ENCODE measurements at regions not wholly inside any gene's neighbourhood (a gene's known extent, or its start where the extent isn't known, plus 50 kb on each side); places are given as distances from the start of the nearest gene placed in this dataset.
A peak's percentile ranks its signal among the peaks of the same experiment; 100 is the strongest.

GRCh38 chr3:64903006-64903405 lies 215.2 kb upstream of the ADAMTS9 start:
- no peak for DNase-seq

- DNase-seq = no peak
Measured at GRCh38 chr3:64901986-64902516, 214.3 kb upstream of the ADAMTS9 start.

DNA sequence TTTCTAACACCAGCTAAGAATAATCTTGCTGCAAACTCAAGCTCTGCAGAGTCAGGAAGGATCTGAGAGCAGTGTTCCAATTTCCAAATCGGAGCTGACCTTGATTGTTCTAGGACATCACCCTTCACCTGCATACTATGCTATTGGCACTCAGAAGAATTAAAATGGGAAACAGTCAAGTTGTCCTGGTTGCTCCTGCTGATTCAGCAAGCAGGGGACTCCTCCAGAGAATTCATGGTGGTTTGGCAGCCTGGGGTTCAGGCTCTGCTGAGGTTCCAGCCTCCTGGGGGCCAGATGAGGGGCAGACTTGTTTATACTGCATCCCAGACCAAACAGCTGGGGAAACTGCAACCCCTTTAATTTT lies 213.7 kb upstream of the ADAMTS9 start:
- DNase-seq = no peak

- DNase-seq = no peak
Measured at GRCh38 chr3:64900617-64901521, 213.1 kb upstream of the ADAMTS9 start.

DNA sequence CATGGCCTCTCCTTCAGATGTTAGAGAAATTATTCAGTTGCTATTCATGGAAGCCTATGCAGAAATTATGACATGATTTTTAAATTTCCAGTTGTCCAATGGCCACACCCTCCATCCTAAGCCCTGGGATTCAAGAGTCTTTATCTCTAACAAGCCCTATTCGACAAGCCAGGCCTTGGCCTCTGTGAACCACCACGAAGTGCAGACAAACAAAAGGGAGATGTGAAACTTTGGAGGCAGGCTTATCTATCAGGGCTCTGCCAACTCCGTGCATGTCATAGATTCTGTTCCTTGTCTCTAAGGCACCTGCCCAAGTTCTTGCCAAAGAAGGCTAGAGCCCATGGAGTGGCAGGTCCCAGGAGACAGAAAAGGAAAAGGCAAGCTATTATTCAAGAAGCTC lies 212.4 kb upstream of the ADAMTS9 start:
- no peak for DNase-seq

DNA sequence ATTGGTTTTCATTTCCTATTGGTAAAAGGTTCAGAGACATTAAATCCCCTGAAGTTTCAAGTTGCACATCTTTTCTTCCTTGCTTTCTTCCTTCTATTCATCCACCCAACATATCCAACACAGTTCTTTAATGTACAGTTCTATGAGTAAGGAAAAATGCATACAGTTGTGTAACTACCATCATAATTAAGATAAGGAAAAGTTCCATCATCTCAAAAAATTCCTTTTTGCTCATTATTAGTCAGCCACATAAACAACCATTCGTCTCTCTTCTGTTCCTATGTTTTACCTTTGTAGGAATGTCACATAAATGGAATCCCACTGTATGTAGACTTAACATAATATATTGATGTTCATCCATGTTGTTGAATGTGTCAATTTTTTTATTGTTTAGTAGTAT lies 211.1 kb upstream of the ADAMTS9 start:
- no peak for DNase-seq

DNA sequence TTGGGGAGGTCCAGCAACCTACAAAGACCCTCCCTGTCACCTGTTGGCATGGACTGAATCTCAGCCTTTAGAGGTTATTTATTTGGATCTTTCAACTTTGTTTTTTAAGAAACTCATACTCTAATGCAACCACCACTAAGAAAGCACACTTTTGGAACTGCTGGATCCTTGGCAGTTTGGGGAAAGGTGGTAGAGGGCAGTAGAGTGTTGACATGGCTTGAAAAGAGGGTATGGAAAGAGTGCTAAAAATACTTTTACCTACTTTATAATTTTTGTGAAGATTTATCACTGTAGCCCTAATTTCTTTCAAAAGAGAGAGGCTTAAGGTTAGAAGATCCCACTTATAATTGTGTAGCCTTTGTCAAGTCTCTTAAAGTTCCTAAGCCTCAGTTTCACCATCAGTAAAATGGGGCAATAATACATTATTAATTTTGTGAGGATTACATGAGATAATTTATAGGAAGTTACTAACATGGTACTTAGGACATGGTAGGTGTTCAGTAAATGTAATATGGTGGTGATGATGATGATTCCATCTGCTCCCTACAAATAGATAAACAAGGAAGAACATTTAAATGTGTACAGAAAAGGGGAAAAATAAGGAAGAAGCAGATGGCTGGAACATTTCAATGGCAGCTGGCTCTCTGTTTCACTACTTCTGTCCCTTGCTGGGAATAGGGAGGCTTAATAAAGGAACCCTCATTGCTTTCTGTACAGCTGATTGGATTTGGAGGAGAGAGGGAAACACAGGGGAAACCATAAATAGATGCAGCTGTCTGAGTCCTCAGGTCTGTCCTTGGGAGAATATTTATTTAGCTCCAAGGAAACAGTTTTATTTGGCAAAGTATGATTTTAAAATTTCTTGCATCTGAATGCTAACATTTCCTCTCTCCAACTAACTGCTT lies 208.4 kb upstream of the ADAMTS9 start:
- no peak for DNase-seq

DNA sequence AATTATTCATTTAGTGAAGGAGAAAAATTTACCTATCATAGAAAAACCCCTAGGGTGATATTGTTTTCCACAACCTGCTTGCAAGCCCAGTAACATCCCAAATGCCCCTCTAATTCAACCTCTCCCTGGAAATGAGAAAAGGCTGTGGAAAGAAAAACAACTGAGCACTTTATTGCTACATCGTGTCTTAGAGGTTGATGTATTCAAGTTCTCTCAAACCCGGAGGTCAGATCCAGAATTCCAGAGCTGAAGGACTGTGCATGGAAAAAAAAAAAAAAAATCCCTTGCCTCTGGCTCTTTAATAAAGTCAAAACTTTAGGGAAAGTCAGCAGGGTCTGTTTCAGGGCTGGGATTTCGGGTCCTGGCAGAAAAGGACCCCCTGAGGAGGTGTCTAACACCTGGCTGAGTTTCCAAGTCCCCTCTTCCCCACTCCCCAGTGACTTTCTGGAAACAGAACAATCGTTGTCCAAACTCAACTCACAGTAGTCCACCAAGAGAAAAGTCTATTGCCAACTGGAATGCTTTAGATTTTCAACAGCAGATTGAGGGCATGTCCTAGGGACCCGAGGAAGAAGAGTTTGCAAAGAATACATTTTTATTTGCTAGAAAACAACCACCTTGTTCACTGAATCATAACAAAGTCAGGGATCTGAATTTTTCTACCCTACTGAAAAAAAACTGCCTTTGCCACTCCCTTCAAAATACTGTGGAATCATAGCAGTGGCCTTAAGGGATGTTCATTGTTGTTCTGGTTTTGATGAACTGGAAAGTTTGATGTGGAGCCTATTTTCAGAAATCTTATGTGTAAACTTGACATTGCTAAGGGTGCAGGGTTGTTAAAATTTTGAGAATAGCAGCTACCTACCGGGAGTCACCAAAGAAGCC lies 207.5 kb upstream of the ADAMTS9 start:
- DNase-seq = no peak

GRCh38 chr3:64894006-64894405 lies 206.2 kb upstream of the ADAMTS9 start:
- DNase-seq = no peak

GRCh38 chr3:64892671-64893309 lies 205.0 kb upstream of the ADAMTS9 start:
- DNase-seq = no peak

- no peak for DNase-seq
Measured at GRCh38 chr3:64891021-64891420, 203.2 kb upstream of the ADAMTS9 start.

DNA sequence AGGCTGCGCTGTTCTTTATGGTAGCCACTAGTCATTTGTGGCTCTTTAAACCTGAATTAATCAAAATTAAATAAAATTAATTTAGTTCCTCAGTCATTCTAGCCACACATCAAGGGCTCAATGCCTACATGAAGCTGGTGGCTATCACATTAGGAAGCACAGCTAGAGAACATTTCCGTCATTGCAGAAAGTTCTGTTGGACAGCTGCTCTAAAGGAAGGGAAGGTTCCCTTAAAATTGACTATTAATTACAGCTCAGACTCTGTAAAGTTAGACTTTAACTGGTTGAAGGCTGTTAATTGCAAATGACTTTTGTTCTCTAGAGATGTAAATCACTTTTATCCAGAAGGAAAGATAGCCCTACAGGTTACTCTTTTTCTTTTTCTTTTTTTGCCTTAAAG lies 202.7 kb upstream of the ADAMTS9 start:
- no peak for DNase-seq

DNA sequence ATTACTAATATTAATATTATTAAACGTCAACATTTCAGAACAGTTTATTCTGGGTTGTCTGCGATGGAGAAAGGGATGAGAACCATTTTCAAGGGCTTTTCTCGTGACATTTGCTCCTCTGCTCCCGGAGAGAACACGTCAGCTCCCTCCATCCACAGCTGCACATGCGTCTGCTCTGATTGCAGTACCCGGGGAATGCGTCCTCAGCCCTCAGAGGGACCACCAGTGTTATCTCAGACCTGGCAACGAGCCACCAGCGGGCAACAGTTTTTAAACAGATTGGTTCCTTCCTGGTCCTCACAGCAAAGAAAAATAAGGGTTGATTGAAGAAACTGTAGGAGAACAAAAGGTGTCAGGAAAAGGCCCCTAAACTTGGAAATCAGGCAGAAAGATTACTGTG lies 202.2 kb upstream of the ADAMTS9 start:
- no peak for DNase-seq

GRCh38 chr3:64888840-64889392 lies 201.1 kb upstream of the ADAMTS9 start:
- no peak for DNase-seq

GRCh38 chr3:64888165-64888564 lies 200.4 kb upstream of the ADAMTS9 start:
- no peak for DNase-seq

- DNase-seq = no peak
Measured at GRCh38 chr3:64885055-64885454, 197.3 kb upstream of the ADAMTS9 start.

DNA sequence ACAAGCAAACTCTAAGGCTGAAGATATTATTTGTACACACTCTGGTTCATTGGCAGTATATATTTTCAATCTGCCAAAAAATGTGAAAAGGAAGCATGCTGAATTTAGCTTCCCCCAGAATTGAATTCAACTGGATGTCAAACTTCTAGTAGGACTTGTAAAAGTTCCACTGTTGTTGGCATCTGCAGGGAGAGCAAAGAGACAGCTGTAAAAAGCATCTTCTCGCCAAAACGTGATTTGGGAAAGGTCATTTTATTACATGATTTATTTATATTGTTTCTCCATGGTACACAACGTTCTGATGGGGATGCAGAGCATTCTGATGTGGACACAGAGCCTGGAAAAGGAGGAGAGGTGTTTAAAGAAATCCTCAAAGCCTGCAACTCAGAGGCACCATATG lies 196.7 kb upstream of the ADAMTS9 start:
- DNase-seq = no peak

DNA sequence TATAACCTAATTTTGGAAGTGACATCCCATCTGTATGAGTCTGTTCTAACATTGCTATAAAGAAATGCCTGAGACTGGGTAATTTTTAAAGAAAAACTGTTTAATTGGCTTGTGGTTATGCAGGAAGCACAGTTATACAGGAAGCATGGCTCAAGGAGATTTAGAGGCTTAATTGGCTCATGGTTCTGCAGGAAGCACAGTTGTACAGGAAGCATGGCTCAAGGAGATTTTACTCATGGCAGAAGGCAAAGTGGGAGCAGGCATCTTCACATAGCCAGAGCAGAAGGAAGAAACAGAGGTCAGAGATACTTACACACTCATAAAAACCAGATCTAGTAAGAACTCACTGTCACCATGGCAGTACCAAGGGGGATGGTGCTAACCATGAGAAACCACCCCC lies 193.1 kb upstream of the ADAMTS9 start:
- DNase-seq = peak; percentile 16

- no peak for DNase-seq
Measured at GRCh38 chr3:64878362-64878761, 190.6 kb upstream of the ADAMTS9 start.

DNA sequence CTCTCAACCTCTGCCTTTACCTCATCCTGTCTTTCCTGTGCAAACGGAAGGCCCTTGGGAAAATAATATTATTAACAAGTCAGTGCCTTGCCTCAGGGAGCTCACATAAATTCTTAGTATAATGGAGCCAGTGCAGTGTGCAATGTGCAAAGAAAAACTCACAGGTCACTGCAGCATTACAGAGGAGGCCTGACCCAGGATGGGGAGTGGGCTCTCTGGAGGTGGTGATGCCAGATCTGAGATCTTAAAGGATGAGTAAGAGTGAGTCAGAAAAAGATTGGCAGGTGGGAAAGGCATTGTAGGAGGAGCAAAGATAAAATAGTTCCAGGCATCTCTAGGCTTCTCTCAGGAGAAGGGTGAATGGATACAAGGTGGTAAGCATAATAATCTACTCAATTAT lies 185.6 kb upstream of the ADAMTS9 start:
- no peak for DNase-seq

DNA sequence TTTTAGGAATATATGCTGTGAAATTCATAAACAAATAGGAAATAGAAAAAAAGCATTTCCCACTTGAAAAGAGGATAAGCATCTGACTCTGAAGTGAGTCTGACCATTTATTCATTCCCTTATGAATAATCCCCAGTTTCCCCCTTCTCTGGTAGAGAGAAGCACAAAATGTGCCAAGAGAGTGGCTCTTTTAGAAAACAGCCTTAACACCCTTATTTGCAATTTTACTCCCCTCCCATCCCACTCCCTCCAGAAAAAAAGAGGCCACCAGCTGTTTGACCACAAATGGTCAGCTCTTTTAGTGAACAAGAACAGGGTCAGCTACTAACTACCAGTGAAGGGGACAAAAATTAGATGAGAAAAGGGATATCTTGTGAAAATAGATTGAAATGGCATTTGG lies 184.5 kb upstream of the ADAMTS9 start:
- no peak for DNase-seq

- no peak for DNase-seq
Measured at GRCh38 chr3:64871834-64872249, 184.0 kb upstream of the ADAMTS9 start.

Measured in GDM1 (cell line).